HCT116 (cell line): ENCODE measurements at regions not wholly inside any gene's neighbourhood (a gene's known extent, or its start where the extent isn't known, plus 50 kb on each side); places are given as distances from the start of the nearest gene placed in this dataset.

ENCODE experiments used
- ATAC-seq: fragments of 200-7000 bp; cut with Tn5 transposase; 2 replicates; pipeline ENCODE4 v1.9.1; 2020; ENCODE audit warnings: mild to moderate bottlenecking, moderate library complexity
- BruUV-seq: library from RNA; stranded (reverse); fragments of 400-500 nt; replicated peaks from 2 replicates; lab custom pipeline; 2021; lab: Mats Ljungman, UMichigan
- CTCF ChIA-PET: fragments of 300-600 bp; sonication (Branson Sonifier 250); formaldehyde crosslinking; loops from one replicate; lab custom pipeline; 2021; ENCODE audit warnings: antibody characterized with exemption; lab: Charles Lee
- POLR2A ChIA-PET: fragments of 300-600, 350-600 bp; sonication (Branson Sonifier 250); formaldehyde crosslinking; loops from one replicate; lab custom pipeline; 2021; ENCODE audit warnings: antibody characterized with exemption; lab: Charles Lee
- RAD21 ChIA-PET, 2 experiments: fragments of 300-600 bp; sonication (Branson Sonifier 250); formaldehyde crosslinking; loops; one replicate each; lab custom pipeline; 2023; ENCODE audit warnings: low total read pairs in 2 of 2; ENCODE audit not compliant: uncharacterized antibody in 2 of 2, unreplicated experiment in 2 of 2, low non-redundant PET in 1 of 2; lab: Charles Lee
- DNase-seq: peaks from one replicate; pipeline ENCODE4 v3.0.0-alpha.2; 2010; ENCODE audit warnings: low read depth, low spot score
- H2AFZ ChIP-seq: fragments of 200-600 bp; shearing (Covaris generic), sonication (generic); 2 replicates; pipeline ENCODE4 v1.6.1; 2017; ENCODE audit warnings: low read depth, mixed run types, mixed read lengths, antibody characterized with exemption, low read length; ENCODE audit not compliant: poor library complexity, severe bottlenecking
- H3K27ac ChIP-seq: 2 replicates; pipeline ENCODE4 v1.5.1; 2012; ENCODE audit warnings: low read depth, low read length
- H3K27me3 ChIP-seq: fragments of 200-600 bp; sonication (generic); 2 replicates; pipeline ENCODE4 v1.6.1; 2016; ENCODE audit warnings: mixed run types, low read length, mixed read lengths; ENCODE audit not compliant: insufficient read depth
- H3K36me3 ChIP-seq, 2 experiments: fragments of 200-500 bp in 1 of 2; fragments of 200-600 bp in 1 of 2; sonication (Bioruptor generic) in 1 of 2; sonication (generic) in 1 of 2; 2 replicates each; pipeline versions ENCODE4 v1.5.1 to v1.6.1; 2014 to 2016; ENCODE audit warnings: low read length in 2 of 2, inconsistent platforms in 1 of 2, mixed read lengths in 1 of 2, mixed run types in 1 of 2; ENCODE audit not compliant: insufficient read depth in 2 of 2, control insufficient read depth in 1 of 2
- H3K4me1 ChIP-seq, 2 experiments: fragments of 200-600 bp in 1 of 2; sonication (generic) in 1 of 2; 2 replicates each; pipeline versions ENCODE4 v1.5.1 to v1.6.1; 2012 to 2017; ENCODE audit warnings: low read length in 2 of 2, inconsistent platforms in 1 of 2, mild to moderate bottlenecking in 1 of 2, mixed read lengths in 1 of 2, mixed run types in 1 of 2, moderate library complexity in 1 of 2; ENCODE audit not compliant: insufficient read depth in 2 of 2, control insufficient read depth in 1 of 2
- H3K4me2 ChIP-seq: fragments of 200-600 bp; sonication (generic); 2 replicates; pipeline ENCODE4 v1.6.1; 2017; ENCODE audit warnings: mixed run types, low read length, mixed read lengths
- H3K4me3 ChIP-seq, 2 experiments: fragments of 200-600 bp in 1 of 2; sonication (generic) in 1 of 2; replicated peaks in 1 of 2; 2 replicates each; pipeline ENCODE4 v1.5.1; 2011 to 2016; ENCODE audit warnings: low read length in 2 of 2, control low read depth in 1 of 2, low read depth in 1 of 2, mild to moderate bottlenecking in 1 of 2, mixed read lengths in 1 of 2, mixed run types in 1 of 2
- H3K79me2 ChIP-seq: fragments of 200-600 bp; sonication (generic); 2 replicates; pipeline ENCODE4 v1.6.1; 2017; ENCODE audit warnings: mild to moderate bottlenecking, mixed run types, low read length, moderate library complexity, mixed read lengths; ENCODE audit not compliant: insufficient read depth
- H3K9ac ChIP-seq: fragments of 200-600 bp; sonication (generic); 2 replicates; pipeline ENCODE4 v1.6.1; 2016; ENCODE audit warnings: low read length, mixed read lengths
- H3K9me2 ChIP-seq: fragments of 200-600 bp; sonication (generic), shearing (Covaris generic); 2 replicates; pipeline ENCODE4 v1.6.1; 2017; ENCODE audit warnings: mixed run types, mild to moderate bottlenecking, moderate library complexity; ENCODE audit not compliant: insufficient read depth
- H3K9me3 ChIP-seq, 2 experiments: fragments of 200-500 bp in 1 of 2; fragments of 200-600 bp in 1 of 2; sonication (Bioruptor generic) in 1 of 2; sonication (generic) in 1 of 2; 2 replicates each; pipeline ENCODE4 v1.6.1; 2014 to 2017; ENCODE audit warnings: low read length in 2 of 2, mixed read lengths in 2 of 2, inconsistent platforms in 1 of 2, low read depth in 1 of 2, mild to moderate bottlenecking in 1 of 2, mixed run types in 1 of 2, moderate library complexity in 1 of 2; ENCODE audit not compliant: control insufficient read depth in 1 of 2, insufficient read depth in 1 of 2
- H4K20me1 ChIP-seq: fragments of 200-600 bp; sonication (generic), shearing (Covaris generic); 2 replicates; pipeline ENCODE4 v1.6.1; 2017; ENCODE audit warnings: mixed run types, mild to moderate bottlenecking, moderate library complexity; ENCODE audit not compliant: insufficient read depth
- CBX3 ChIP-seq: IDR thresholded peaks from 2 replicates; pipeline ENCODE4 v1.6.1; 2012; ENCODE audit warnings: low read depth
- CEBPB ChIP-seq: IDR thresholded peaks from 2 replicates; pipeline ENCODE4 v1.6.1; 2012; ENCODE audit warnings: low read depth
- EGR1 ChIP-seq: IDR thresholded peaks from 2 replicates; pipeline ENCODE4 v1.6.1; 2012; ENCODE audit warnings: low read depth
- ELF1 ChIP-seq: IDR thresholded peaks from 2 replicates; pipeline ENCODE4 v1.6.1; 2012; ENCODE audit warnings: low read depth, borderline replicate concordance
- EZH2phosphoT487 ChIP-seq: fragments of 200-600 bp; IDR thresholded peaks from 2 replicates; pipeline ENCODE4 v1.6.1; 2018; ENCODE audit warnings: antibody characterized with exemption, borderline replicate concordance
- FOSL1 ChIP-seq: IDR thresholded peaks from 2 replicates; pipeline ENCODE4 v1.6.1; 2012; ENCODE audit warnings: low read depth
- JUND ChIP-seq: IDR thresholded peaks from 2 replicates; pipeline ENCODE4 v1.6.1; 2012
- POLR2A ChIP-seq: IDR thresholded peaks from 2 replicates; pipeline ENCODE4 v1.7.0; 2011; ENCODE audit warnings: borderline replicate concordance; ENCODE audit not compliant: insufficient read depth, insufficient read length; ENCODE audit errors: extremely low read depth
- POLR2AphosphoS5 ChIP-seq: IDR thresholded peaks from 2 replicates; pipeline ENCODE4 v1.6.1; 2011; ENCODE audit warnings: mild to moderate bottlenecking, low read depth, low read length, moderate library complexity
- RAD21 ChIP-seq: IDR thresholded peaks from 2 replicates; pipeline ENCODE4 v1.6.1; 2012; ENCODE audit warnings: low read depth, mild to moderate bottlenecking
- SIN3A ChIP-seq: IDR thresholded peaks from 2 replicates; pipeline ENCODE4 v1.6.1; 2012; ENCODE audit warnings: low read depth
- SP1 ChIP-seq: IDR thresholded peaks from 2 replicates; pipeline ENCODE4 v1.6.1; 2012; ENCODE audit warnings: low read depth
- SRF ChIP-seq: IDR thresholded peaks from 2 replicates; pipeline ENCODE4 v1.6.1; 2012; ENCODE audit warnings: low read depth
- TCF7L2 ChIP-seq: IDR thresholded peaks from 2 replicates; pipeline ENCODE4 v1.7.0; 2011; ENCODE audit warnings: borderline replicate concordance, inconsistent platforms; ENCODE audit not compliant: insufficient read depth, insufficient read length; ENCODE audit errors: extremely low read depth
- YY1 ChIP-seq: IDR thresholded peaks from 2 replicates; pipeline ENCODE4 v1.6.1; 2011; ENCODE audit warnings: low read length, low read depth, moderate library complexity, mild to moderate bottlenecking; ENCODE audit not compliant: insufficient replicate concordance; ENCODE audit errors: extremely low read depth
- ZFX ChIP-seq: fragments of 450-650 bp; IDR thresholded peaks from 2 replicates; pipeline ENCODE4 v1.6.1; 2017
- ZNF274 ChIP-seq: fragments of 200-500 bp; sonication (Bioruptor generic); IDR thresholded peaks from 2 replicates; pipeline ENCODE4 v1.6.1; 2014; ENCODE audit warnings: mild to moderate bottlenecking, low read depth, low read length, inconsistent platforms
- intact Hi-C: fragments of 100-400 bp; cut with micrococcal nuclease; formaldehyde crosslinking; loops from 2 replicates; pipeline ENCODE4 v1.10.0; 2022
- TF ChIP-seq, protein P1 (sequence below): IDR thresholded peaks from 2 replicates; pipeline ENCODE4 v1.6.1; 2012; ENCODE audit warnings: low read depth
- TF ChIP-seq, protein P2 (sequence below), 3 experiments: fragments of 200-600 bp in 1 of 3; sonication (generic) in 1 of 3; IDR thresholded peaks in 2 of 3; conservative IDR thresholded peaks in 1 of 3; 2 replicates each; pipeline ENCODE4 v1.5.1; 2012 to 2017; ENCODE audit warnings: low read depth in 2 of 3, low read length in 2 of 3, antibody characterized with exemption in 1 of 3, borderline replicate concordance in 1 of 3, control low read depth in 1 of 3, mild to moderate bottlenecking in 1 of 3, mixed read lengths in 1 of 3, mixed run types in 1 of 3, moderate library complexity in 1 of 3; ENCODE audit not compliant: insufficient read depth in 1 of 3
- TF ChIP-seq, protein P3 (sequence below): IDR thresholded peaks from 2 replicates; pipeline ENCODE4 v1.6.1; 2011; ENCODE audit warnings: mild to moderate bottlenecking, low read length, moderate library complexity; ENCODE audit not compliant: insufficient replicate concordance; ENCODE audit errors: extremely low read depth

DNA sequence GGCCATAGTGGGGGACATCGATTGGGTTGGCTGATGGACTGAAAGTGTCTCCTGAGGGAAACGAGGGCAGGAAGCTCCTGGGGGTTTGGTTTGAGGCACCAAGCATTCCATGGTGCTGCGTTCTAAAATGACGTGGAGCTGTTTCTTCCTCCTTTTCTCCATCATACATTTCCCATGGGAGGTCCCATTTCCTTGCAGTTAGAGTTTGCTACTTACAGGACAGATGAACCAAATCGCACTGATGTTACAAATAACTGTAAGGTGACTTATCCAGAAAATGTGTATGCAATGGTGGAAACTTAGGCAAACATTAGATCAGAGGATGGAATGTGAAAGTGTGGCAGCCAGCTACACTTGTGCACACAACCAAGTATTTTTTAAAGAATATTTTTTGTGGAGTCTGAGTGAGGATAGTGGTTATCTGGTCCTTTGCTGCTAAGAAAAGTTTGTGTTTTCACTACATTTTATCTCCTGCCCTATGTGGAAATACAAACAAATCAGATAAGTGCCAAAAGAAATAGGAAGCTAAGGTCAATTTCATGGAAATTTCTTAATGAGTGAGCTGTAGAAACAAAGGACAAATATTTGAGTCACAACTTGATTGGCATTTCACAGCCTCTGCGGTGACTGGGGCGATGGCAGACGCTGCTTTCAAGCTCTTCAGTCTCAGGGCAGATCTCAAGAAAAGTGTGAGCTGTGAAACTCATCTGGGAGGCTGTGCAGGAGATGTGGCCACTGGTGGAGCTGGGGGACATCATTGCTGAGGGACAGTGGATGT is 256.2 kb downstream of the TSN start:
- ChIA-PET RAD21 (no interaction called here), POLR2A (no interaction called here), CTCF (no interaction called here)
- H3K79me2 ChIP-seq = no peaks in the 10 kb centered on the region
- DNase-seq = no peak
- TF ChIP-seq ZNF274 (no peak), POLR2AphosphoS5 (no peak), EZH2phosphoT487 (no peak), CBX3 (no peak), RAD21 (no peak), JUND (no peak), ZFX (no peak), CEBPB (no peak), EGR1 (no peak), TCF7L2 (no peak), SRF (no peak), ELF1 (no peak), YY1 (no peak), POLR2A (no peak), SIN3A (no peak), SP1 (no peak), FOSL1 (no peak)
- TF ChIP-seq, protein P1, sequence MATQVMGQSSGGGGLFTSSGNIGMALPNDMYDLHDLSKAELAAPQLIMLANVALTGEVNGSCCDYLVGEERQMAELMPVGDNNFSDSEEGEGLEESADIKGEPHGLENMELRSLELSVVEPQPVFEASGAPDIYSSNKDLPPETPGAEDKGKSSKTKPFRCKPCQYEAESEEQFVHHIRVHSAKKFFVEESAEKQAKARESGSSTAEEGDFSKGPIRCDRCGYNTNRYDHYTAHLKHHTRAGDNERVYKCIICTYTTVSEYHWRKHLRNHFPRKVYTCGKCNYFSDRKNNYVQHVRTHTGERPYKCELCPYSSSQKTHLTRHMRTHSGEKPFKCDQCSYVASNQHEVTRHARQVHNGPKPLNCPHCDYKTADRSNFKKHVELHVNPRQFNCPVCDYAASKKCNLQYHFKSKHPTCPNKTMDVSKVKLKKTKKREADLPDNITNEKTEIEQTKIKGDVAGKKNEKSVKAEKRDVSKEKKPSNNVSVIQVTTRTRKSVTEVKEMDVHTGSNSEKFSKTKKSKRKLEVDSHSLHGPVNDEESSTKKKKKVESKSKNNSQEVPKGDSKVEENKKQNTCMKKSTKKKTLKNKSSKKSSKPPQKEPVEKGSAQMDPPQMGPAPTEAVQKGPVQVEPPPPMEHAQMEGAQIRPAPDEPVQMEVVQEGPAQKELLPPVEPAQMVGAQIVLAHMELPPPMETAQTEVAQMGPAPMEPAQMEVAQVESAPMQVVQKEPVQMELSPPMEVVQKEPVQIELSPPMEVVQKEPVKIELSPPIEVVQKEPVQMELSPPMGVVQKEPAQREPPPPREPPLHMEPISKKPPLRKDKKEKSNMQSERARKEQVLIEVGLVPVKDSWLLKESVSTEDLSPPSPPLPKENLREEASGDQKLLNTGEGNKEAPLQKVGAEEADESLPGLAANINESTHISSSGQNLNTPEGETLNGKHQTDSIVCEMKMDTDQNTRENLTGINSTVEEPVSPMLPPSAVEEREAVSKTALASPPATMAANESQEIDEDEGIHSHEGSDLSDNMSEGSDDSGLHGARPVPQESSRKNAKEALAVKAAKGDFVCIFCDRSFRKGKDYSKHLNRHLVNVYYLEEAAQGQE = no peak
- TF ChIP-seq, protein P2, sequence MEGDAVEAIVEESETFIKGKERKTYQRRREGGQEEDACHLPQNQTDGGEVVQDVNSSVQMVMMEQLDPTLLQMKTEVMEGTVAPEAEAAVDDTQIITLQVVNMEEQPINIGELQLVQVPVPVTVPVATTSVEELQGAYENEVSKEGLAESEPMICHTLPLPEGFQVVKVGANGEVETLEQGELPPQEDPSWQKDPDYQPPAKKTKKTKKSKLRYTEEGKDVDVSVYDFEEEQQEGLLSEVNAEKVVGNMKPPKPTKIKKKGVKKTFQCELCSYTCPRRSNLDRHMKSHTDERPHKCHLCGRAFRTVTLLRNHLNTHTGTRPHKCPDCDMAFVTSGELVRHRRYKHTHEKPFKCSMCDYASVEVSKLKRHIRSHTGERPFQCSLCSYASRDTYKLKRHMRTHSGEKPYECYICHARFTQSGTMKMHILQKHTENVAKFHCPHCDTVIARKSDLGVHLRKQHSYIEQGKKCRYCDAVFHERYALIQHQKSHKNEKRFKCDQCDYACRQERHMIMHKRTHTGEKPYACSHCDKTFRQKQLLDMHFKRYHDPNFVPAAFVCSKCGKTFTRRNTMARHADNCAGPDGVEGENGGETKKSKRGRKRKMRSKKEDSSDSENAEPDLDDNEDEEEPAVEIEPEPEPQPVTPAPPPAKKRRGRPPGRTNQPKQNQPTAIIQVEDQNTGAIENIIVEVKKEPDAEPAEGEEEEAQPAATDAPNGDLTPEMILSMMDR (IDR thresholded peaks at IDR 0.05 in 2 of 3, conservative IDR thresholded peaks at IDR 0.05 in 1 of 3; ENCODE audit: borderline replicate concordance in 1 of 3, insufficient read depth in 1 of 3, low read depth in 2 of 3, low read length in 2 of 3) = no peak
- TF ChIP-seq, protein P3, sequence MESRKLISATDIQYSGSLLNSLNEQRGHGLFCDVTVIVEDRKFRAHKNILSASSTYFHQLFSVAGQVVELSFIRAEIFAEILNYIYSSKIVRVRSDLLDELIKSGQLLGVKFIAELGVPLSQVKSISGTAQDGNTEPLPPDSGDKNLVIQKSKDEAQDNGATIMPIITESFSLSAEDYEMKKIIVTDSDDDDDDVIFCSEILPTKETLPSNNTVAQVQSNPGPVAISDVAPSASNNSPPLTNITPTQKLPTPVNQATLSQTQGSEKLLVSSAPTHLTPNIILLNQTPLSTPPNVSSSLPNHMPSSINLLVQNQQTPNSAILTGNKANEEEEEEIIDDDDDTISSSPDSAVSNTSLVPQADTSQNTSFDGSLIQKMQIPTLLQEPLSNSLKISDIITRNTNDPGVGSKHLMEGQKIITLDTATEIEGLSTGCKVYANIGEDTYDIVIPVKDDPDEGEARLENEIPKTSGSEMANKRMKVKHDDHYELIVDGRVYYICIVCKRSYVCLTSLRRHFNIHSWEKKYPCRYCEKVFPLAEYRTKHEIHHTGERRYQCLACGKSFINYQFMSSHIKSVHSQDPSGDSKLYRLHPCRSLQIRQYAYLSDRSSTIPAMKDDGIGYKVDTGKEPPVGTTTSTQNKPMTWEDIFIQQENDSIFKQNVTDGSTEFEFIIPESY = no peak
- H2AFZ ChIP-seq = no peak overlapping the region
- H3K36me3 ChIP-seq = no peaks in the 10 kb centered on the region
- H3K4me2 ChIP-seq = no peak overlapping the region
- no TSS peak for BruUV-seq
- no peak overlapping the region for H3K9ac ChIP-seq
- H4K20me1 ChIP-seq = no peaks in the 10 kb centered on the region
- peaks cover 16% of the 10 kb centered on the region for H3K27me3 ChIP-seq
- no peaks in the 10 kb centered on the region for H3K9me2 ChIP-seq
- H3K4me3 ChIP-seq = no peak overlapping the region
- no peak for ATAC-seq
- intact Hi-C loops = no loop called here
- H3K9me3 ChIP-seq = no peaks in the 10 kb centered on the region
- no peaks in the 10 kb centered on the region for H3K4me1 ChIP-seq
- no peak overlapping the region for H3K27ac ChIP-seq
